NCI-H1092 (cell line): ENCODE measurements at regions not wholly inside any gene's neighbourhood (a gene's known extent, or its start where the extent isn't known, plus 50 kb on each side); places are given as distances from the start of the nearest gene placed in this dataset.
"Not testable (repeated sequence)": the region's sequence is repeated elsewhere in the genome, so short reads cannot be mapped to it uniquely, and the experiment has no call there.

Source experiments
- DNase-seq: peaks from one replicate; lab custom pipeline; 2025; lab: John Stamatoyannopoulos, UW

- not testable (repeated sequence) for DNase-seq
Observed at GRCh38 chr12:82634495-82635258, 52.0 kb upstream of the TMTC2 start.

- no peak for DNase-seq
Observed at GRCh38 chr12:82635263-82635662, 51.4 kb upstream of the TMTC2 start.
